HG03460 (cell line): ENCODE measurements at regions not wholly inside any gene's neighbourhood (a gene's known extent, or its start where the extent isn't known, plus 50 kb on each side); places are given as distances from the start of the nearest gene placed in this dataset.
"Not testable (repeated sequence)": the region's sequence is repeated elsewhere in the genome, so short reads cannot be mapped to it uniquely, and the experiment has no call there.

ENCODE experiments used
- ATAC-seq: cut with Tn5 transposase; IDR thresholded peaks from one replicate; pipeline ENCODE4 v1.9.1; 2021; ENCODE audit not compliant: unreplicated experiment

DNA sequence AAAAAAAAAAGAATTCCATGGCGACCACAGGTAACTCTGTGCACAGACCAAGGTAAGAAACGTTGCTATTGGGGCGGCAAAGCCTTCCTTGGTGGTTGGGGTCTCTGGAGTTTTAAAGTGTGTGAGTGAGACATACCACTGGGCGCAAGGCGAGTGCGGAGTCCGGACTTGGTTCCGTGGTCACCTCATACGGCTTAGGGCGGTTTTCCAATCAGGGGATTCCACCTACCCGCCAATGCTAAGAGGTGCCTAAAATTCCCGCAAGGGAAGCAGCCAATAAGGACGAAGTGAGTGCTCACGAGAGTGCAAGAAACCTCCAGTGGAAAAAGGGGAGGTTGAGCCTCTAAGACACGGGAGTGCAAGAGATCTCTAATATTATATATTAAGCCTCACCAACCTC lies 68.6 kb upstream of the PRSS16 start:
- ATAC-seq: no peak

DNA sequence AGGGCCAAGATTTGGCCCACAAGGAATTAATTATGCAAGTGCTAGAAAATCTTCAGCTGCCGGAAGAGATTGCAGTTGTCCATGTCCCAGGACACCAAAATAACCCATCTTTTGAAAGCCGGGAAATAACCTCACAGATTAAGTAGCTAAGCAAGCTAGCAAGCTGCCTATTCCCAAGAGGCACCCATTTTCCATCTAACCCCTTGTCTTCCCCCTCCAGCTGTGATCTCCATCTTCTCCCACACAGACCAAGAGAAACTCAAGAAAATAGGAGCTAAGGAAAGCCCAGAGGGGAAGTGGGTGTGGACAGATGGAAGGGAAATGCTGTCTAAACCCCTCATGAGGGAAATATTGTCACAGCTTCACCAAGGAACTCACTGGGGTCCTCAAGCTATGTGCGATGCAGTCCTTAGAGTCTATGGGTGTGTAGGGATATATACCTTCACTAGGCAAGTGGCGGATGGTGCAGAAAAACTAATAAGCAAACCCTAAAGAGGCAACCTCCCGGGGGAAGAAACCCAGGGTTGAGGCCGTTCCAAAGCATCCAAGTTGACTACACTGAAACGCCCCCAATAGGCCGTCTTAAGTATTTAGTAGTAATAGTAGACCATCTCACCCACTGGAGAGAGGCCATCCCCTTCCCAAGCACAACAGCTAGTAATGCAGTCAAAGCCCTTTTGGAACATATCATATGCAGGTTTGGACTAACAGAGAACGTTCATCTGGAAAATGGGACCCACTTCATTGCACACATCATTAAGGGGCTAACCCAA lies 64.3 kb upstream of the PRSS16 start:
- no peak for ATAC-seq

DNA sequence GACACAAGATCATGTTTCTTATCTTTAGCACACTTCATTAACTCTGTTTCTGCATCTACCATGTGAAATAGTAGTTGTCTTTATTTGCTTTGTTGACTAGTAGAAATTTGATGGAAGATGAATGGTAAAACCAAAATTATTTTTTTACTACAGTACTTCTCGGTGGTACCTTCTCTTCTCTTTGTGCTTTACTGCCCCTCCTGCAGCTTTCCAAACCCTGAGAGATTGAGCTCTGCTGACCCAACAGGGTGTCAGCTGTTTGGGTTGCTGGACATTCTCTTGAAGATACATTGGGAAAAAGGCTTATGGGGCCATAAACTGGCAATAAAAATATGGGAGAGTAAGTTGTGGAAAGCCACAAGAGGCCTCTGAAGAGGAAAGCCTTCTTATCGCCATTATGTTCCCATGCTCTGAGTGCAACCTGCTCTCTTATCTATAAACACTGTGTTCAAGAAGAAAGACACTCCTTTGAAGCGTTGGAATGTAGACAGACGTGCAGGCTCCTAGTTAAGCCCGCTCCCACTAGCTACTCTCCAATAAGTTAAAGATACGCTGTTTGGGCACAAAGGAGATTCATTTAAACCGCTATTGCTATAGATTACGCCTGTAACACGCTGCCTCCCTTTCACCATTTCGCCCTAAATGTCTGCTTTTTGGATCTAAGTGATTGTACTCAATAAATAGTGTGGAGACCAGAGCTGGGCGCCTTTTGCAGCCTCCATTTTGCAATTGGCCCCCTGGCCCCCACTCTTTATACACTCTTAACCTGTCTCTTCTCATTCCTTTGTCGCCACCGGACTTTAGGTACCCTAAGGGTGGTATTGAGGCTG lies 60.1 kb upstream of the PRSS16 start:
- no peak for ATAC-seq

DNA sequence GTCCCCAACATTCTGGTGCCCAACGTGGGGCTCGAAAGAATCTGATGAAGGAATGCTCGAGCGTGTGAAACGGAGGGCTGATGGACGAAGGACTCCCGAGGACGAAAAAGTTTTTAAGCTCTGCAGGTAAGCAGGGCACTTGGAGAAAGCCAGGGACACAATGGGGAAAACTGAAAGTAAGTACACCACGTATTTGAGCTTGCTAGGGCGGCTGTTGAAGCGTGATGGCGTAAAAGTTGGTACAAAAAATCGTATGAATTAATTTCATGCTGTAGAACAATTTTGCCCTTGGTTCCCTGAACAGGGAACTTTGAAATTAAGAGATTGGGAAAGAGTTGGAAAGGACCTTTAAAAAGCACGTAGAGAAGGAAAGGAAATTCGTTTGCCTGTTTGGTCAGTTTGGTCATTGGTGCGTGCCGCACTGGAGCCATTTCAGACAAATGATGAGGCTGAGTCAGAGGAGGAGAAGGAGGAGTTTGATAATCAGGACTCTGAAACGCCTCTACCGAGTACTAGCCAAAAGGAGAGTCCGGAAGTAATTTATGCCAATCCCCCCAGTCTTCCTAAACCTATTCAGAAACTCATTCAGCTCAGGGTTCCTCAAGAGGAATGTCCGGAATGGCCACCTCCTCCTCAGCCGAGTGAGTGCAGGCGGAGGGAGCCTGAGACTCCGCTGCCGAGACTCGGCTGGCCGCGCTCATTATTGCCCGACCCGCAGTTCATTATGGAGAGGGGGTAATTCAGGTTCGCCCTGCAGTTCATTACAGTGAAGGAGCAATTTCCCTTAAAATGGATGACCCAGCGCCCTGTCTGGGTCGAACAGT lies 59.2 kb upstream of the PRSS16 start:
- ATAC-seq: peak; percentile 78

DNA sequence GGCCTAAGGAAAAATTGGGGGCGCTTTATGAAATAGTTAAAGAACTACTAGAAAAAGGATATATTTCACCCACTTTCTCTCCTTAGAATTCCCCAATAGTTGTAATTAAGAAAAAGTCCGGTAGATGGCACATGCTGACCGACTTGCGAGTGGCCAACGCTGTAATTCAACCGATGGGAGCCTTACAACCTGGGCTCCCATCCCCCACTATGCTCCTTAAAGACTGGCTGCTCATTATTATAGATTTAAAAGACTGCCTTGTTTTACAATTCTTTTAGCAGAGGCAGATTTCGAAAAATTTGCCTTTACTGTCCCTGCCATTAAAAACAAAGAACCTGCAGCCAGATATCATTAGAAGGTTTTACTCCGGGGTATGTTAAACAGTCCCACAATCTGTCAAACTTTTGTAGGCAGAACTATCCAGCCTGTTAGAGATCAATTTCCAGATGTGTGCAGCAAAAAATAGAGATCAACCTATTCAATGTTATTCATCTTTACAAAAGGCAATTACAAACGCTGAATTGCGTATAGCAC lies 58.5 kb upstream of the PRSS16 start:
- peak; percentile 68 for ATAC-seq

DNA sequence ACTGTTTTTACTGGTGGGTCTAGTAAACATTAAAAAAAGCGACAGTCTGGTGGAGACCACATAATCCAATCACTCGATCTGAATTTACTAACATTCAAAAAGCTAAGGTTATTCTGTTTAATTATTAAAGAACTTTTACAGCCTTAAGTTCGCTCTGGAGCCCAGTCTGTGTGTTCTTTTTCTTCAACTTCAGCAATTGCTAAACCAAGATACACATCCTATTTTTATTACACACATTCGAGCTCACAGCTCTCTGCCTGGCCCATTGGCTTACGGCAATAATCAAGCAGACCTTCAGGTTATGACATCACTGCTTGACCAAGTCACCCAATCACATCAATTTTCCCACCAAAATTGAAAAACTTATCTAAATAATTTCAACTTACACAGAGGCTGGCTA lies 57.4 kb upstream of the PRSS16 start:
- ATAC-seq: no peak

DNA sequence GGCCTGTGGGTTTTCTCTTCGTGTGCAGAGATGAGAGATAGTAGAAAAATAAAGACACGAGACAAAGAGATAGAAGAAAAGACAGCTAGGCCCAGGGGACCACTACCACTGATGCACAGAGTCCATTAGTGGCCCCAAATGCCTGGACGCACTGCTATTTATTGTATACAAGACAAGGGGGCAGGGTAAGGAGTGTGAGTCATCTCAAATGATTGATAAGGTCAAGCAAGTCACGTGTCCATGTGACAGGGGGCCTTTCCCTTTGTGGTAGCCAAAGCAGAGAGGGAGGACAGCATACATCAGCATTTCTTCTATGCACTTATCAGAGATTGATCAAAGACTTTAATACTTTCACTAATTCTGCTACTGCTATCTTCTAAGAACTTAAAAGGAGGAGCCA lies 53.0 kb upstream of the PRSS16 start:
- ATAC-seq: not testable (repeated sequence)

DNA sequence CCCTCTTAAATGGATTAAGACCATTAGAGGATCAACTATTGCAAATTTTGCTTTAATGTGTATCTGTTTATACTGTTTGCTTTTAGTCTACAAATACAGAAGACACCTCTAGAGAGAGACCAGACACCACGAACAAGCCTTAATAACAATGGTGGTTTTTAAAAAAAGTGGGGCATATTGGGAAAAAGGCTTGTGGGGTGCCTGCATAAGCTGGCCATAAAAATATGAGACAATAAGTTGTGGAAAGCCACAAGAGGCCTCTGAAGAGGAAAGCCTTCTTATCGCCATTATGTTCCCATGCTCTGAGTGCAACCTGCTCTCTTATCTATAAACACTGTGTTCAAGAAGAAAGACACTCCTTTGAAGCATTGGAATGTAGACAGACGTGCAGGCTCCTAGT lies 52.0 kb upstream of the PRSS16 start:
- ATAC-seq: not testable (repeated sequence)
